SK-N-MC (cell line): ENCODE measurements at regions not wholly inside any gene's neighbourhood (a gene's known extent, or its start where the extent isn't known, plus 50 kb on each side); places are given as distances from the start of the nearest gene placed in this dataset.

Experiments used
- DNase-seq: peaks from one replicate; pipeline ENCODE4 v3.0.0-alpha.2; 2011; ENCODE audit warnings: low read depth, low spot score
- H3K27ac ChIP-seq: fragments of 200-600 bp; sonication (generic); 2 replicates; pipeline ENCODE4 v1.5.1; 2016; ENCODE audit warnings: mixed run types
- H3K36me3 ChIP-seq: fragments of 200-600 bp; sonication (generic); 2 replicates; pipeline ENCODE4 v1.6.1; 2017; ENCODE audit warnings: antibody characterized with exemption, low read length, mixed read lengths; ENCODE audit not compliant: insufficient read depth
- H3K4me3 ChIP-seq: fragments of 200-600 bp; sonication (generic); 2 replicates; pipeline ENCODE4 v1.5.1; 2016
- H3K9ac ChIP-seq: fragments of 200-600 bp; sonication (generic); 2 replicates; pipeline ENCODE4 v1.8.0; 2017; ENCODE audit warnings: mixed run types, mixed read lengths; ENCODE audit not compliant: insufficient read length
- H3K9me3 ChIP-seq: fragments of 200-600 bp; sonication (generic); 2 replicates; pipeline ENCODE4 v1.6.1; 2017; ENCODE audit warnings: low read depth, mild to moderate bottlenecking, antibody characterized with exemption, low read length, moderate library complexity, mixed read lengths
- EZH2 ChIP-seq: fragments of 200-600 bp; sonication (generic); IDR thresholded peaks from one replicate; pipeline ENCODE4 v1.6.1; 2017; ENCODE audit warnings: antibody characterized with exemption
- FOXP2 ChIP-seq: optimal IDR thresholded peaks from 2 replicates; pipeline ENCODE3; 2011; ENCODE audit warnings: mild to moderate bottlenecking, moderate library complexity; ENCODE audit not compliant: insufficient read depth; ENCODE audit errors: extremely low read length, control extremely low read depth
- POLR2AphosphoS5 ChIP-seq: IDR thresholded peaks from 2 replicates; pipeline ENCODE4 v1.6.1; 2012; ENCODE audit warnings: mild to moderate bottlenecking, low read depth, low read length, borderline replicate concordance

- H3K9me3 ChIP-seq = no peaks in the 10 kb centered on the region
- H3K4me3 ChIP-seq = no peak overlapping the region
- no peak overlapping the region for H3K9ac ChIP-seq
- DNase-seq = no peak
- no peak overlapping the region for H3K27ac ChIP-seq
- TF ChIP-seq EZH2 = no peak
- TF ChIP-seq POLR2AphosphoS5 = no peak
- TF ChIP-seq FOXP2 = no peak
- H3K36me3 ChIP-seq = no peaks in the 10 kb centered on the region
Observed at GRCh38 chr1:91137173-91137852, 115.5 kb upstream of the ZNF644 start.

GRCh38 chr1:91135799-91136198 lies 114.0 kb upstream of the ZNF644 start:
- H3K36me3 ChIP-seq = no peaks in the 10 kb centered on the region
- H3K27ac ChIP-seq = no peak overlapping the region
- no peak for TF ChIP-seq EZH2
- no peak for TF ChIP-seq POLR2AphosphoS5
- no peak overlapping the region for H3K4me3 ChIP-seq
- H3K9ac ChIP-seq = no peak overlapping the region
- H3K9me3 ChIP-seq = no peaks in the 10 kb centered on the region
- DNase-seq = no peak

DNA sequence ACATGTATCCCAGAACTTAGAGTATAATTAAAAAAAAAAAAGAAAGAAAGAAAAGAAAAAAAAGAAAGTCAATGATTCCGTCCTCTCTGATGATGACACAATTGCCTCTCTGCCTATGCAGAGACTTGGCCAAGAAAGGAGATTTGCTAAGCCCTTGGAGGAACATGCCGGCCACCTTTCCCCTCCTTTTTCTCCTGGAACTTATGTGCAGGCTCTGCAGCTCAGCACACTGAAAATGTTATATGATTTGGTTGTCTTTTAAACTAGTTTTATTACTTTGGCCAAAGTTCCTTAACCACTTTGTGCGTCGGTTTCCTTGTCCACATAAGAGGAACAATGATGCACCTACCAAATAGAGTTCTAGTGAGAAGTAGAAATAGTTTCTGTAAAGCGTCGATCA lies 111.4 kb upstream of the ZNF644 start:
- H3K9ac ChIP-seq = no peak overlapping the region
- no peaks in the 10 kb centered on the region for H3K9me3 ChIP-seq
- H3K27ac ChIP-seq = no peak overlapping the region
- no peaks in the 10 kb centered on the region for H3K36me3 ChIP-seq
- no peak overlapping the region for H3K4me3 ChIP-seq
- TF ChIP-seq EZH2 = no peak
- TF ChIP-seq POLR2AphosphoS5 = no peak
- no peak for TF ChIP-seq FOXP2
- no peak for DNase-seq

DNA sequence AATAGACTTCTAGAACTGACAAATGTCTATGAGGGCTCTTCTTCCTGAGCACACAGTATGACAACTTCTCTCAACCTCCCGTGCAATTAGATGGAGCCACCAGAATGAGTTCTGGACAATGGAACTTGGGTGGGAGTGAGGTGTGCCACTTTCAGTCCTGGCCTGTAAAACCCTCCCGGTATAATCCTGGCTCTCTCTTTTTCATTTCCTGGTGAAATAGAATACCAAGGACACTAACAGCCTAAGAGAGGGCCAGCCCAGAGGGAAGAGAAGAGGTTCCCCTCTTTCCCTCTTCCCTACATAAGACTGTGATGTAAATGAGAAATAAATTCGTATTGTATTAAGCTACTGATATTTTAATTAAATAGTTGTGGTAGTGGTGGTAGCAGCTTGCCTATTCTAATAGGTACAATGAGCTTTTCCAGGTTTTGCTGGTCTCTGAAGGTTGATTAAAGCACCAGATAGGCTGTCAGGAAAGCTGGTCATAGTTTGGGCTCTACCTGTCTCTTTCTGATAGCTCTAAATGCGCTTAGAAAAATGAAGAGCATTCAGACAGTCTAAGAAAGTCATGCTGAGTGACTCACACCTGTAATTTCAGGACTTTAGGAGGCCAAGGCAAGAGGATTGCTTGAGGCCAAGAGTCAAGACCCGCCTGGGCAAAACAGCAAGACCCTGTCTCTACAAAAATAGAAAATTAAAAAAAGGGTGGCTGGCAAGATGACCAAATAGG lies 108.6 kb upstream of the ZNF644 start:
- no peaks in the 10 kb centered on the region for H3K36me3 ChIP-seq
- H3K4me3 ChIP-seq = no peak overlapping the region
- DNase-seq = no peak
- TF ChIP-seq POLR2AphosphoS5 = no peak
- TF ChIP-seq FOXP2 = no peak
- TF ChIP-seq EZH2 = no peak
- H3K27ac ChIP-seq = no peak overlapping the region
- H3K9ac ChIP-seq = no peak overlapping the region
- no peaks in the 10 kb centered on the region for H3K9me3 ChIP-seq

- Histone ChIP-seq H3K9me3 (no peaks in the 10 kb centered on the region), H3K9ac (no peak overlapping the region), H3K36me3 (no peaks in the 10 kb centered on the region), H3K27ac (no peak overlapping the region), H3K4me3 (no peak overlapping the region)
- TF ChIP-seq FOXP2 = no peak
- no peak for TF ChIP-seq POLR2AphosphoS5
- no peak for DNase-seq
Observed at GRCh38 chr1:91129458-91129857, 107.6 kb upstream of the ZNF644 start.

- H3K27ac ChIP-seq = no peak overlapping the region
- no peak for DNase-seq
- no peaks in the 10 kb centered on the region for H3K36me3 ChIP-seq
- H3K9ac ChIP-seq = no peak overlapping the region
- H3K9me3 ChIP-seq = no peaks in the 10 kb centered on the region
- TF ChIP-seq FOXP2 (no peak), EZH2 (no peak), POLR2AphosphoS5 (no peak)
- H3K4me3 ChIP-seq = no peak overlapping the region
Observed at GRCh38 chr1:91129017-91129416, 107.2 kb upstream of the ZNF644 start.

GRCh38 chr1:91124989-91125417 lies 103.2 kb upstream of the ZNF644 start:
- H3K4me3 ChIP-seq = no peak overlapping the region
- TF ChIP-seq EZH2 (no peak), POLR2AphosphoS5 (no peak), FOXP2 (no peak)
- H3K27ac ChIP-seq = no peak overlapping the region
- DNase-seq = no peak
- H3K9ac ChIP-seq = no peak overlapping the region
- no peaks in the 10 kb centered on the region for H3K36me3 ChIP-seq
- H3K9me3 ChIP-seq = no peaks in the 10 kb centered on the region

DNA sequence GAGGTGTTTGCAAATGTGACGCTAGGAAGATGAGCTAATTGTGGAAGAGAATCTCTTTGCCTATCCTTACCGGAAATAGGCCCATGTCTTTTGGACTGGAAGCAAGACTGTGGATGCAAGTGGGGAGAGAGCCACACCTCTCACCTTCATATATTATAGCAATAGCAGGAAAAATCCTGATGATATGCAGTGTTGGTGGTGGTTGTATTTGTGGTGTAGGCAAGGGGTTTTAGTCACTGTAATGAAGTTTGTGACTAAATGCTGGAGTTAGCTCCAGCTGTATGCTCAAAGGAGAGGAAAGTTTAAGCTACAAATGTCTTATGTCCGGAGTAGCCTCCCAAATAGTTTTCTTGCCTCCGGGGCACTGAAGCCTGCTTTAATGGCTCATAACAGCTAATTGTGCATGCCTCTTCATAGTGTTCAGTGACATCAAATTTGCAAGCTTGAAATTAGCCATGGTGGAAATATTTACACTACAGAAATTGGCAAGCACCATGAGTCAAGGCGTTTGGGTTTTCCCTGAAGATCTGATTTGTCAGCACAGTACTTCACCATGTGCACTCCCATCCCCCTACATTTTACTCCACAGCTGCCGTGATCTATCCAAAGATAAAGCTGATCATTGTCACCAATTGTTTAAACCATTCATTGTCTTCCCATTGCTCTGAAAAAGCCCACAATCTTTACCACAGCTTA lies 102.6 kb upstream of the ZNF644 start:
- Histone ChIP-seq H3K9me3 (no peaks in the 10 kb centered on the region), H3K27ac (no peak overlapping the region), H3K4me3 (no peak overlapping the region), H3K36me3 (no peaks in the 10 kb centered on the region), H3K9ac (no peak overlapping the region)
- no peak for DNase-seq
- TF ChIP-seq FOXP2 = no peak
- TF ChIP-seq EZH2 = no peak
- no peak for TF ChIP-seq POLR2AphosphoS5

GRCh38 chr1:91123773-91124172 lies 101.9 kb upstream of the ZNF644 start:
- Histone ChIP-seq H3K27ac (no peak overlapping the region), H3K4me3 (no peak overlapping the region), H3K9me3 (no peaks in the 10 kb centered on the region), H3K9ac (no peak overlapping the region), H3K36me3 (no peaks in the 10 kb centered on the region)
- TF ChIP-seq EZH2 (no peak), POLR2AphosphoS5 (no peak), FOXP2 (no peak)
- no peak for DNase-seq
